Inferior parietal cortex (tissue), 1 donor: ENCODE measurements at regions not wholly inside any gene's neighbourhood (a gene's known extent, or its start where the extent isn't known, plus 50 kb on each side); places are given as distances from the start of the nearest gene placed in this dataset.

ENCODE experiments used
- DNase-seq: peaks from one replicate; pipeline ENCODE4 v3.0.0-alpha.2; 2016; ENCODE audit errors: extremely low spot score

DNA sequence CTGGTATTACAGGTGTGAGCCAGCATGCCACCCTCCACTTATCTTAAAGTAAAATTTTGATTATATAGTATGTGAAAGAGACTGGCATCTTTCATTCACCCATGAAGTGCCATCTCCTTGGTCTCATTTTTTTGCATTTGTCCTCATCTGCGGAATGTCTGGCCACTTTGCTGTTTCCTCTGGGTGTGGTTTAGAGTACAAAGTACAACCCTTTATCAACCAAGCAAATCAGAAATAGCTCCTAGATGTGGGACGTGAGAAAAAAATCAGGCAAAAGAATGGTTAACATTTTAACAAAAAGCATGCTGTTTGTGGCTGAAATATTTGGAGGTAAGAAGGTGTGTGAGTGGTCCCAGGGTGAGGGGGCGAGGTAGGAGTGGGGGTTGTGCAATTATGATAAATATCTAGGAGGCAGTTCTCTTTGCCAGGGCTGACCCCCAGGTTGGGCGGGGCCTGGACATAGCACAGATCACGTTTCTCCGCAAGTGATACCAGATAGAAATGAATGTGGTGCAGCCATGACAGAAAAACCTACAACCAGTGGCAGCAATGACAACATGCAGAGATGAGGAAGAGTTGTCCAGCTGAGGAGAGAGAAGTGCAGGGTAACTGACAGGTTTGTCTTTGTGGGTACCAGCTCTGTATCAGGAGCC is 115.8 kb upstream of the SERTAD2 start:
- no peak for DNase-seq

- no peak for DNase-seq
Observed at GRCh38 chr2:64770137-64770780, 116.5 kb upstream of the SERTAD2 start.

DNA sequence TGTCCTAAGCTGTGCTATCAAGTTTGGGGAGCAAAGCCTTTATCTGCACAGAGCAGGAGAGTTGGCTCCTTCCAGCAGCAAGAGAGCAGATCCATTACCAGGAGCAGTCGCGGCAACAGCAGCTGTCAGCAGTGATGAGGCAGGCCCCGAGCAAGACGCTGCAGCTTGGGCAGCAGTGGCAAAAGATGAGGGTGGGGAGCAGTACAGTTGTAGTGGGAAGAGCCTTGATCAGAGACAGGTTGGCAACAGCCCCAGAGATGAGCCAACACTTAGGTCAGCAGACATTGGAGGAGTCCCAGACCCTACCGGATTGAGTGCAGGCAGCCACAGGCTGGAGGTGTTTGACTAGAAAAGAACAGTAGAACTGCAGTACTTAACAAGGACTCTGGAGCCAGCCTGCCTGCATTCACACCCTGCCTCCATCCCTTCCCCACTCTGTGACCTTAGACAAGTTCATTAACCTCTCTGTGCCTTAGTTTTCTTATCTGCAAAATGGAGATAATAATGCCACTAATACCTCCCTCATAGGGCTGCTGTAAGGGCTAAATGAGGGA is 117.1 kb upstream of the SERTAD2 start:
- peak; percentile 17 for DNase-seq

DNA sequence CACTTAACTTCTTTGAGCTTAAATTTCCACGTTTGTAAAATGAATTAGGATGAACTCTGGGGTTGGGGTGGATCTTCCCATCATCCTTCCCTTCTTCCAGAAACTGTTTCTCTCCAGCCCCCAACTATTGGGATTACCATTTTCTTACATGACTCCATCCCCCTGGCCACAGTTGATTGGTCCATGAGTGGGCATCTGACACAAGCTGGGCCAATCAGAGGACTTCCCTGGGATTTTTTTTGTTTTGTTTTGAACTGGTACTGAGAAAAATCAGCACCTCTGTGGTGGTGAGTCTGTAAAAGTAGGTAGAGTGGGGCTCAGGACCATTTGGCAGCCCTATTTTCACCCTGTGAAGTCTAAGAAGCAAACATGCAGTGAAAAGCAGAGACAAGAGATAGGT is 118.0 kb upstream of the SERTAD2 start:
- no peak for DNase-seq

DNA sequence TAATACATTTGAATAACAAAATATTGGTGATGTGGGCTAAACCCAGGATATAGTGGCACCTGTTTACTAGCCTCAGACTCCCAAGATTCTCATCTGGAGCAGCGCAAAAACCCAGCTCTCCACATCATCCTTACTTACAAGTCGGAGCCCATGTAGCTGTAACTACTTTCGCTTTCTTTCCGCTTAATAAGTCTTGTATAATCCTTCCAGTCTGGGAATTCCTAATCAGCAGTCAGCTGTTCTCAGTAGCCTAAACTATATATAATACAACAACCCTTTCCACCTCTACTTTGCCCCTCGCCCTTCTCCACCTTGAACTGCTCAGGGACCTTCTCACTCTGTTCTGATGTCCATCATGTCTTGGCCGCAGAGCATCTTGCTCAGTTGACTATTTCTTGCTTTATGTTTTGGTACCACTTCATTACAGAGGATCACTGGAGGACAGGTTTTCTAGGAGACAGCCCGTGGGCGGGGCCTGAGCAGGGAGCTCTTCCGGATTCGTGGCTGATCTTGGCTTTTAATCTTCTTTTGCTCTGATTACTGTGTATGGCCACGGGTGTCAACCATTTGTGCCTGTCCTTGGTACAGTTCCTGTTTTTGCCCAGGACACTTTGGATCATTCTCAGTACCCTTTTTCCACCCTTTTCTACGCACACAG is 119.9 kb upstream of the SERTAD2 start:
- DNase-seq = no peak

DNA sequence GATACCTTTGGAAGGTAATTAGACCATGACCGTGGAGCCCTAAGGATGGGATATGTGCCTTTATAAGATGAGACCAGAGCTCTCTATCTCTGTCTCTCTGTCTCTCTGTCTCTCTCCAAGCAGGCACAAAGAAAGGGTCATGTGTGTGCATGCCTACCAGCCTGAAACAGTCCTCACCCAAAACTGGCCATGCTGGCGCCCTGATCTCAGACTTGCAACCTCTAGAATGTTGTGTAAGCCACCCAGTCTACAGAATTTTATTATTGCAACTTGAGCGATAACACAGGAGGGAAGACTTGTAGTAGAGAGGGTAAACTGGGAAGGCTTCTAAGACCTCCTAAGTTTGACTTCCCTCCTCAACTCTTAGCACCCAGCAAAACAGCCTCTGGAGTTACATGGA is 124.1 kb upstream of the SERTAD2 start:
- no peak for DNase-seq

- DNase-seq = no peak
Observed at GRCh38 chr2:64779117-64779690, 125.5 kb upstream of the SERTAD2 start.

DNA sequence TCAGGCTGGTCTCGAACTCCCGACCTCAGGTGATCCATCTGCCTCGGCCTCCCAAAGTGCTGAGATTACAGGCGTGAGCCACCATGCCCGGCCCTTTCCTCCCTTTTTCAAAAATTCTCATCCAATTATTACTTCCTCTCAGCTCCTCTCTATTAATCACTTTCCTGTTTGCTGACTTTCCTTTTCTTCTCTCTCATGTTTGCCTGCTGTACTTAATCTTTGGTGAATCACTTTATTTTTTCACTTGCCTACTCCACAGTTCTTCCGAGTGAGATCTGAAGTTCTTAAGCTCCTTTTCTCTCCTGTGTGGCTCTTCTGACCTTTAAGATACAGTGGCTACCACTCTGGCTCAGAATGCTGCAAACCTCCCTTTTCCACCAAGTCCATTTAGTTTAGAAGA is 126.3 kb upstream of the SERTAD2 start:
- no peak for DNase-seq

DNA sequence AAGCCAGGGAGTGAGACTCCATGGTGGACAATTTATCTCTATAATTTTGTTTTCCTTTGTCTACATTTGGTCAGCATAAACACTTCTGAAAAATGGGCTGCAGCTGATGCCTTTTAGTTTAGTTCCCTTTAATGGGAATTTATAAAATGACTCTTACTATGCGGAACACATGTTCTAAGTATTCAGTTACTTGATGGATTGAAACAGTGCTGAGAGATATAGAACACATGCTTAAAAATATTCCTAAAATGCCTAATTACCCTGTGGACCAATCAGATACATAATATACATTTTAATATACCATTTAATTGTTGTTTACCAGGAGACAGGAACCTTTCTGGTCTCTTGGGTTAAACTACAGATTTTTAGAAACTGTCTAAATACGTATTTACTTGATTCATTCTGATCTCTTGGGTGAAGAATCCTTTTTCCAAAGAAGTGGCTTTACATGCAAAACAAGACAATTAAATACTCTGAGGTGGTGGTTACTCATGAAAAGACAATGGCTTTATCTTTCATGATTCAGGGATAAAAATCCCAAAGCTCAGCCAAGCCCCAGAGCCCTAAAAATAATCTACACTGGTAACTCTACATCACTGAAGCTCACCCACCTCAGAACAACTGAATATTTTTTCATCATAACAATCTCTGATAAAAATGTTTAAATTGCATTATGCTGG is 128.1 kb upstream of the SERTAD2 start:
- DNase-seq = no peak

GRCh38 chr2:64784168-64785061 is 130.7 kb upstream of the SERTAD2 start:
- DNase-seq = no peak

- DNase-seq = no peak
Observed at GRCh38 chr2:64785245-64785644, 131.5 kb upstream of the SERTAD2 start.

GRCh38 chr2:64786343-64787018 is 132.8 kb upstream of the SERTAD2 start:
- no peak for DNase-seq

DNA sequence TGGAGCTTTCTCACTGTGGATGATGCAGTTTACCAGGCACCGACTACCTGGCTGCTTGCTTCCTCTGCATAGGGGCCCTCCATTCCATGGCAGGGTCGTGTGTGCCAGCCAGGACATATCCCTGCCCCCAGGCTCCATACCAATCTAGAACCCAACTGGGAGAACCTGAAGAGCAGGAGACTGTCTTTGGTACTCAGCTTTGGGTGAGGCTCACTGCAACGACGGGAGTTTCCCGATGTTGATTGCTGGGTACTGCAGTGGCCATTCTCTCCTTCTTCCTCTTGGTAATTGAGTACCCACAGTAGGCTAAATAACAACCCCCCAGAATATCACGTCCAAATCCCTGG is 133.3 kb upstream of the SERTAD2 start:
- DNase-seq = no peak

GRCh38 chr2:64787698-64788097 is 134.0 kb upstream of the SERTAD2 start:
- DNase-seq = no peak

DNA sequence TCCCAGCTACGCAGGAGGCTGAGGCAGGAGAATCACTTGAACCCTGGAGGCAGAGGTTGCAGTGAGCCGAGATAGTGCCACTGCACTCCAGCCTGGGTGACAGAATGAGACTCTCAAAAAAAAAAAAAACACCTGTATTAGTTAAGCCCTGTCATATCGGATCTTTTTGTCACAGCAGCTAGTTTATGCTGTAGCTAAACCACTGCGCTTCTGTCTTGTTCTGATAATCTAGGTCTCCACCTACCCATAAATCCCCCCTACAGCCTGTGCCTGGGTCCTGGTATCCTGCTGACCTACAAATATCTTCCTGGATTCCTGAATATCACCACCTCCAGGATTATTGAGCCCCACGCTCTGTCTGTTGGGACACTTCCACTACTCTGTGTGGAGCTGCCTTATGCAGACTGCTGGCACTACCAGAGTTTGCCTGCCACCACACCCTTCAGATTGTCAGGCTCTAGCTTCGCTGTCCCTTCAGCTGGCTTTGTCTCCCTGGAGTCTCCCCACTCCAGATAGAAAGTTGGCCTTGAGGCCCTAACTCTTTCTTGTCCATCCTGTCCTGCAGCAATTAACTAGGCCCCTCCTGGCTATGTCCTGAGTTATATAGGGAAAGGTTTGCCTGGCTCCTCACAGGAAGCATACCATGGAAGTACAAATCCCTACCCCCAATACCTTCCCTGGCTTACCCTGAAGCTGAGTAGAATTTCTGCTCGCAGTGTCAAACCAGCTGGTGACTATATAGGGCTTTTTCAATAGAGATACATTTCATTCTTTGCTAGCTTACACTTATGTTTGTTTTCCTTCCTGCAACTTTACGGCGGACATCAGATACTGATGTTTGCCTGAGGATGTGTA is 136.0 kb upstream of the SERTAD2 start:
- no peak for DNase-seq

DNA sequence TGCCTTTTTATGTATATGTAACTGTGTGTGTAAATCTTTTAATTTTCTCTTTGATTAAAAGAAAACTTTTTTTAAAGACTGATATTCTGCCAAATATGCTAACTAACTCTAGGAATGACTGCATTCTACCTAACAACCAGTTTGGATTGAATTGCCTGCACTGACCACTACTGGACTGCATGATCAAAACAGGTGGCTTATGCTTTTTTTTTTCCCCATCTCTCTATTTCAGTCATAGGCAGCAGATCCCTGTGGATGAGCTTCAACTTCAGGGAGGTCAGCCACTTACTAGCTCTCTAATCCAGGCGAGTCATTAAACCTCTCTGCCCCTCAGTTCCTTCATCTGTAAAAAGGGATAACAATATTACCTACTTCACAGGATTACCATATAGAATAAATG is 138.6 kb upstream of the SERTAD2 start:
- no peak for DNase-seq

DNA sequence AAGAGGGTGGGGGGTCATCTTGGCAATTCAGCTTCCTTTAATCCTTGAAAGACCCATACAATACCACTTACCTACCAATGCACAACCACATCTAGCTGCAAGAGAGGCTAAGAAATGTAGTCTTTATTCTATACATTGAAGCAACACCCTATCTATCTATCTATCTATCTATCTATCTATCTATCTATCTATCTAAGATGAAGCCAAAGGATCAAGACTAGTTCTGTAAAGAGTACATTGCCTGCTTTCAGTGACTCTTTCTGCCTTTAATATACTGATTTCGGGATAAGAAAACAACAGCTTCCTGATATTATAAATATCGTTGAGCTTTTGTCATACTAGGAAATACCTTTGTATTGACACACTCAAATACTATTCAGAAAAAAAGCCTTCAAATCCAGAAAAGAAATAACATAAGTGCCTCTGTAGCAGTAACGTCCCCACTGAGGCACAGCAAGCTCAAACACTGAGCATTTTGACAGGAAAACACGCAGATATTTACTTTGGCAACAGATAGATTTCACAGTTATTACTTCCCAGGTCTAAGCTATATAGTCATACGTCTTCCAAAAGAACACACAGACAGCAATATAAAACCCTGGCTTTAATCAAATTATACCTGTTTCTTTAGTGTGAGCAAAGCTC is 139.4 kb upstream of the SERTAD2 start:
- no peak for DNase-seq

DNA sequence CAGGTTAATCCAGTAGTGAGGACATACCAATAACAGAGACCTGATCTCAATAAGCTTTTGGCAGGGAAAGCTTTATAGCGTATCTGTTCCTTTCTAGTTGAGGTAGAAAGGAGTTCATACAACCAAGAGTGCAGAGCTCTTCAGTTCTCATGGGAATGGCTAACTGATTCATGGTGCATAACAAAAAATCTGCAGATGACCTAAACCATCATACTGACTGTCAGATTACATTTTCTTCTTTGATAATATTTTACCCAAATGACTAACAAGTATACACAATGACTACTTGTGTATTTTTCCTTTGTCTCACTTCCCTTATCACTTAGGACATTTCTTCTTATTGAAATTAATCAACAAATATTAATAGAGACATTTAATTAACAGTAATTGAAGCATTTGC is 140.0 kb upstream of the SERTAD2 start:
- DNase-seq = no peak

GRCh38 chr2:64794426-64794995 is 140.8 kb upstream of the SERTAD2 start:
- DNase-seq = no peak
